Panc1 (cell line): ENCODE measurements at regions not wholly inside any gene's neighbourhood (a gene's known extent, or its start where the extent isn't known, plus 50 kb on each side); places are given as distances from the start of the nearest gene placed in this dataset.

Experiments used
- POLR2AphosphoS5 ChIP-seq: IDR thresholded peaks from 2 replicates; pipeline ENCODE4 v1.6.1; 2012; ENCODE audit warnings: mild to moderate bottlenecking, low read depth, low read length, moderate library complexity
- REST ChIP-seq, 2 experiments: IDR thresholded peaks; 2 replicates each; pipeline ENCODE4 v1.6.1; 2011 to 2012; ENCODE audit warnings: low read depth in 2 of 2, control low read depth in 1 of 2, low read length in 1 of 2, mild to moderate bottlenecking in 1 of 2, moderate library complexity in 1 of 2; ENCODE audit not compliant: insufficient read depth in 1 of 2
- SIN3A ChIP-seq: IDR thresholded peaks from 2 replicates; pipeline ENCODE4 v1.6.1; 2012; ENCODE audit warnings: low read depth, mild to moderate bottlenecking, low read length, moderate library complexity, borderline replicate concordance; ENCODE audit not compliant: insufficient read depth
- TF ChIP-seq, protein P1 (sequence below): fragments of 450-650 bp; IDR thresholded peaks from 2 replicates; pipeline ENCODE4 v1.5.1; 2017; ENCODE audit warnings: mild to moderate bottlenecking

DNA sequence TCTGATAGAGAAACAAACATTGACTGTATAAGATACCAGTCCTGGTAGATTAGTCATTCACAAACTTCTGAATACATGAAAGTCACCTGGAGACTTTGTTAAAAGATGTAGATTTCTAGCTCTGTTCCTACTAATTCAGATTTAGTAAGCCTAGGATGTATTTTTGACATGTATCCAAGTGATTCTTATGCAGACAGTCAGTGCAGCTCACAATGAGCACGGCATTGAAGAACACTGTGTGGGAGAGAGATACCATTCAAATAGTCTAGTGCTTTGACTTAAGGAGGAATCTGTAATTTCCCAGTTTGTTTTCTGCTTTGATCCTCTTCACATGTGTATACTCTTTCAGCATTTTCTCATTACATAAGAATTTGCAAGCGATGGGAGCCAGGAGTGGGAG lies 68.7 kb upstream of the STXBP6 start:
- TF ChIP-seq, protein P1, sequence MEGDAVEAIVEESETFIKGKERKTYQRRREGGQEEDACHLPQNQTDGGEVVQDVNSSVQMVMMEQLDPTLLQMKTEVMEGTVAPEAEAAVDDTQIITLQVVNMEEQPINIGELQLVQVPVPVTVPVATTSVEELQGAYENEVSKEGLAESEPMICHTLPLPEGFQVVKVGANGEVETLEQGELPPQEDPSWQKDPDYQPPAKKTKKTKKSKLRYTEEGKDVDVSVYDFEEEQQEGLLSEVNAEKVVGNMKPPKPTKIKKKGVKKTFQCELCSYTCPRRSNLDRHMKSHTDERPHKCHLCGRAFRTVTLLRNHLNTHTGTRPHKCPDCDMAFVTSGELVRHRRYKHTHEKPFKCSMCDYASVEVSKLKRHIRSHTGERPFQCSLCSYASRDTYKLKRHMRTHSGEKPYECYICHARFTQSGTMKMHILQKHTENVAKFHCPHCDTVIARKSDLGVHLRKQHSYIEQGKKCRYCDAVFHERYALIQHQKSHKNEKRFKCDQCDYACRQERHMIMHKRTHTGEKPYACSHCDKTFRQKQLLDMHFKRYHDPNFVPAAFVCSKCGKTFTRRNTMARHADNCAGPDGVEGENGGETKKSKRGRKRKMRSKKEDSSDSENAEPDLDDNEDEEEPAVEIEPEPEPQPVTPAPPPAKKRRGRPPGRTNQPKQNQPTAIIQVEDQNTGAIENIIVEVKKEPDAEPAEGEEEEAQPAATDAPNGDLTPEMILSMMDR, result no peak
- TF ChIP-seq POLR2AphosphoS5 (no peak), REST (IDR thresholded peaks at IDR 0.05; ENCODE audit: insufficient read depth in 1 of 2, low read depth in 2 of 2, low read length in 1 of 2) (no peak), SIN3A (no peak)
